ENCODE measurements at regions not wholly inside any gene's neighbourhood (a gene's known extent, or its start where the extent isn't known, plus 50 kb on each side); places are given as distances from the start of the nearest gene placed in this dataset.

GRCh38 chr11:47913529-47914244 is 65.5 kb upstream of the NUP160 start (continued):
- TF ChIP-seq ZNF462 (CRISPR knock-in tag; IDR thresholded peaks at IDR 0.05), result no peak
- TF ChIP-seq EZH2 (IDR thresholded peaks at IDR 0.05; ENCODE audit: low read depth, unreplicated experiment), result no peak
- TF ChIP-seq STAT1 (IDR thresholded peaks at IDR 0.05; ENCODE audit: unreplicated experiment), result no peak
- no peak for TF ChIP-seq ZNF331 (CRISPR knock-in tag; IDR thresholded peaks at IDR 0.05; ENCODE audit: low read depth)
- TF ChIP-seq POLR2AphosphoS5 (IDR thresholded peaks at IDR 0.05; ENCODE audit: low read depth), result no peak
- no peak for TF ChIP-seq NANOG (IDR thresholded peaks at IDR 0.05; ENCODE audit: borderline replicate concordance)

GRCh38 chr11:47912843-47913437 is 64.8 kb upstream of the NUP160 start:
- H3F3A ChIP-seq (replicated peaks; ENCODE audit: low read depth), result no peaks in the 10 kb centered on the region
- DNase-seq (ENCODE audit: low spot score), result no peak
- H3K27ac ChIP-seq (ENCODE audit: low read depth), result no peak overlapping the region
- no peak overlapping the region for H3K4me3 ChIP-seq
- no peak overlapping the region for H3K27ac Mint-ChIP-seq
- no peaks in the 10 kb centered on the region for H3K36me3 Mint-ChIP-seq (ENCODE audit: low read depth)
- no peaks in the 10 kb centered on the region for H3K9me2 ChIP-seq (ENCODE audit: insufficient read depth)
- H3K4me1 Mint-ChIP-seq, result peaks cover 11% of the 10 kb centered on the region
- H3K4me2 ChIP-seq, result no peak overlapping the region
- H2AFZ ChIP-seq, result no peak overlapping the region
- no peak overlapping the region for H3K4me3 Mint-ChIP-seq
- H3K9me3 Mint-ChIP-seq, result no peaks in the 10 kb centered on the region
- 0 out of 2 replicates have a peak, but pooled peaks cover 5% of the 10 kb centered on the region for H3K4me1 ChIP-seq (ENCODE audit: insufficient read depth)
- ATAC-seq, result no peak
- H3K79me2 ChIP-seq (replicated peaks; ENCODE audit: insufficient read depth), result no peaks in the 10 kb centered on the region
- peaks cover 13% of the 10 kb centered on the region for H3K27me3 Mint-ChIP-seq (ENCODE audit: insufficient read depth, low read depth, poor library complexity)
- no peaks in the 10 kb centered on the region for H3K27me3 ChIP-seq (ENCODE audit: insufficient read depth)
- H4K20me1 ChIP-seq (replicated peaks; ENCODE audit: insufficient read depth), result no peaks in the 10 kb centered on the region
- no peaks in the 10 kb centered on the region for H3K36me3 ChIP-seq (ENCODE audit: insufficient read depth)
- no peak for TF ChIP-seq NANOG (IDR thresholded peaks at IDR 0.05; ENCODE audit: borderline replicate concordance)
- TF ChIP-seq CREB1 (CRISPR knock-in tag; IDR thresholded peaks at IDR 0.05; ENCODE audit: low read depth), result no peak
- no peak for TF ChIP-seq REST (IDR thresholded peaks at IDR 0.05; ENCODE audit: unreplicated experiment)
